Superior temporal gyrus (tissue), 1 donor: ENCODE measurements at regions not wholly inside any gene's neighbourhood (a gene's known extent, or its start where the extent isn't known, plus 50 kb on each side); places are given as distances from the start of the nearest gene placed in this dataset.
A peak's percentile ranks its signal among the peaks of the same experiment; 100 is the strongest.
"Not testable (repeated sequence)": the region's sequence is repeated elsewhere in the genome, so short reads cannot be mapped to it uniquely, and the experiment has no call there.

ENCODE experiments used
- DNase-seq: peaks from one replicate; pipeline ENCODE4 v3.0.0-alpha.2; 2016; ENCODE audit errors: extremely low spot score

- DNase-seq, result no peak
Measured at GRCh38 chr5:67644221-67644920, 447.8 kb upstream of the CD180 start.

- DNase-seq, result no peak
Measured at GRCh38 chr5:67643536-67643935, 446.9 kb upstream of the CD180 start.

- DNase-seq, result no peak
Measured at GRCh38 chr5:67639976-67640375, 443.4 kb upstream of the CD180 start.

GRCh38 chr5:67639313-67639712 lies 442.7 kb upstream of the CD180 start:
- DNase-seq, result no peak

- no peak for DNase-seq
Measured at GRCh38 chr5:67636850-67637524, 440.4 kb upstream of the CD180 start.

GRCh38 chr5:67636091-67636490 lies 439.5 kb upstream of the CD180 start:
- DNase-seq, result peak; percentile 75

GRCh38 chr5:67627079-67627478 lies 430.5 kb upstream of the CD180 start:
- DNase-seq, result not testable (repeated sequence)

- no peak for DNase-seq
Measured at GRCh38 chr5:67623078-67623477, 426.5 kb upstream of the CD180 start.

- DNase-seq, result no peak
Measured at GRCh38 chr5:67620424-67621397, 424.1 kb upstream of the CD180 start.

- no peak for DNase-seq
Measured at GRCh38 chr5:67619636-67620035, 423.0 kb upstream of the CD180 start.

GRCh38 chr5:67619235-67619634 lies 422.6 kb upstream of the CD180 start:
- no peak for DNase-seq

- no peak for DNase-seq
Measured at GRCh38 chr5:67617051-67617450, 420.5 kb upstream of the CD180 start.

- DNase-seq, result no peak
Measured at GRCh38 chr5:67612961-67613360, 416.4 kb upstream of the CD180 start.

GRCh38 chr5:67610186-67610912 lies 413.8 kb upstream of the CD180 start:
- DNase-seq, result no peak

- no peak for DNase-seq
Measured at GRCh38 chr5:67607958-67608357, 411.4 kb upstream of the CD180 start.

GRCh38 chr5:67606586-67606947 lies 410.0 kb upstream of the CD180 start:
- DNase-seq, result no peak

- DNase-seq, result no peak
Measured at GRCh38 chr5:67605730-67606585, 409.4 kb upstream of the CD180 start.

- DNase-seq, result no peak
Measured at GRCh38 chr5:67591491-67591890, 394.9 kb upstream of the CD180 start.

- DNase-seq, result no peak
Measured at GRCh38 chr5:67588389-67588788, 391.8 kb upstream of the CD180 start.

GRCh38 chr5:67581203-67581602 lies 384.6 kb upstream of the CD180 start:
- DNase-seq, result no peak

- no peak for DNase-seq
Measured at GRCh38 chr5:67578011-67578410, 381.4 kb upstream of the CD180 start.
